MCF 10A (cell line): ENCODE measurements at regions not wholly inside any gene's neighbourhood (a gene's known extent, or its start where the extent isn't known, plus 50 kb on each side); places are given as distances from the start of the nearest gene placed in this dataset.
"Not testable (repeated sequence)": the region's sequence is repeated elsewhere in the genome, so short reads cannot be mapped to it uniquely, and the experiment has no call there.

ENCODE experiments used
- BruUV-seq: library from RNA; stranded (reverse); fragments of 400-500 nt; replicated peaks from 2 replicates; lab custom pipeline; 2021; lab: Mats Ljungman, UMichigan
- CTCF ChIA-PET: fragments of 300-600 bp; sonication (Branson Sonifier 250); formaldehyde crosslinking; extraction: SDS; loops from one replicate; lab custom pipeline; 2021; ENCODE audit warnings: antibody characterized with exemption, inconsistent platforms; lab: Yijun Ruan, JAX
- POLR2A ChIA-PET: fragments of 300-600, 350-650 bp; sonication (Branson Sonifier 250); formaldehyde crosslinking; extraction: SDS; loops from one replicate; lab custom pipeline; 2020; ENCODE audit warnings: antibody characterized with exemption, inconsistent platforms; lab: Yijun Ruan, JAX
- DNase-seq: peaks from one replicate; pipeline ENCODE4 v3.0.0-alpha.2; 2018; ENCODE audit not compliant: unreplicated experiment
- H3K27ac Mint-ChIP-seq: one replicate; pipeline ENCODE4 v1.8.0; 2022; ENCODE audit warnings: mild to moderate bottlenecking, low read depth, mixed read lengths; ENCODE audit not compliant: unreplicated experiment
- H3K27me3 Mint-ChIP-seq: one replicate; pipeline ENCODE4 v1.8.0; 2022; ENCODE audit warnings: mixed read lengths; ENCODE audit not compliant: insufficient read depth, unreplicated experiment
- H3K36me3 Mint-ChIP-seq: one replicate; pipeline ENCODE4 v1.8.0; 2022; ENCODE audit warnings: mild to moderate bottlenecking, moderate library complexity, mixed read lengths; ENCODE audit not compliant: insufficient read depth, unreplicated experiment
- H3K4me1 Mint-ChIP-seq: one replicate; pipeline ENCODE4 v1.8.0; 2022; ENCODE audit warnings: mixed read lengths; ENCODE audit not compliant: insufficient read depth, unreplicated experiment
- H3K4me3 Mint-ChIP-seq: one replicate; pipeline ENCODE4 v1.8.0; 2022; ENCODE audit warnings: mild to moderate bottlenecking, moderate library complexity, mixed read lengths; ENCODE audit not compliant: unreplicated experiment
- H3K9me3 Mint-ChIP-seq: one replicate; pipeline ENCODE4 v1.8.0; 2022; ENCODE audit warnings: mixed read lengths; ENCODE audit not compliant: unreplicated experiment
- CTCF ChIP-seq: fragments of 200-600 bp; IDR thresholded peaks from one replicate; pipeline ENCODE4 v1.8.0; 2022; ENCODE audit warnings: antibody characterized with exemption, mild to moderate bottlenecking; ENCODE audit not compliant: unreplicated experiment
- intact Hi-C: fragments of 100-400 bp; cut with micrococcal nuclease; formaldehyde crosslinking; loops from 2 replicates; pipeline ENCODE4 v1.14.1; 2022

GRCh38 chr6:85346196-85346595 is 103.7 kb upstream of the NT5E start:
- Mint-ChIP-seq H3K27ac (no peak overlapping the region), H3K4me3 (no peak overlapping the region), H3K9me3 (peaks cover 11% of the 10 kb centered on the region), H3K36me3 (no peaks in the 10 kb centered on the region), H3K4me1 (no peaks in the 10 kb centered on the region), H3K27me3 (no peaks in the 10 kb centered on the region)
- intact Hi-C loops, result no loop called here
- no peak for TF ChIP-seq CTCF
- no TSS peak for BruUV-seq
- DNase-seq, result no peak
- CTCF ChIA-PET, result interaction anchor here (1.0 to 1.6 kb wide), 2 partner anchors 9 to 137 kb away, joined by 3 to 7 read pairs; no protein-coding TSS in a partner anchor
- POLR2A ChIA-PET, result no interaction called here

GRCh38 chr6:85344996-85345395 is 104.9 kb upstream of the NT5E start:
- DNase-seq, result no peak
- H3K4me1 Mint-ChIP-seq, result no peaks in the 10 kb centered on the region
- ChIA-PET POLR2A (no interaction called here), CTCF (interaction anchor here (0.7 to 3.5 kb wide), 3 partner anchors 10 to 609 kb away, joined by 3 to 22 read pairs (median 7); no protein-coding TSS in a partner anchor)
- H3K36me3 Mint-ChIP-seq, result no peaks in the 10 kb centered on the region
- peaks cover 11% of the 10 kb centered on the region for H3K9me3 Mint-ChIP-seq
- no peak overlapping the region for H3K27ac Mint-ChIP-seq
- no peak overlapping the region for H3K4me3 Mint-ChIP-seq
- no peak for TF ChIP-seq CTCF
- H3K27me3 Mint-ChIP-seq, result no peaks in the 10 kb centered on the region
- intact Hi-C loops, result no loop called here
- BruUV-seq, result no TSS peak

DNA sequence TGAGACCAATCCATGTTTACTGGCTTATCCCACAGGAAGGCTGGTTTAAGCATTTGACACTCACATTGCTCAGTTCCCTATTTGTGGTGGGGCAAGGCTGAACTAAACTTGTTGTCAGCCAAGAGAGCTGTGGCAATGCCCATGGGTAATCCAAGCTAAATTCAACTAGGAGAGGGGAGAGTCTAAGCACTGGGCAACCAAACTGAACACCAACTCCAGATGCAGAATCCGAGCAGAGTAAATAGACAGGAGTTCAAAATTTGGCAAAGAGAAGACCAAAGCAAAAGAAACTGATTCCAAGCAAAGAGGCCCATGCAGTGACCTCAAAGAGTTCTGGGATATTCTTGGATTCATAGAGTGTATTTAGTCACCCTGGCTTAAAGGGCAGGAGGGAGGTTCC is 106.5 kb upstream of the NT5E start:
- POLR2A ChIA-PET, result no interaction called here
- TF ChIP-seq CTCF, result no peak
- Mint-ChIP-seq H3K36me3 (no peaks in the 10 kb centered on the region), H3K27ac (no peak overlapping the region), H3K27me3 (no peaks in the 10 kb centered on the region), H3K4me1 (no peaks in the 10 kb centered on the region), H3K4me3 (no peak overlapping the region), H3K9me3 (peaks cover 11% of the 10 kb centered on the region)
- no peak for DNase-seq
- intact Hi-C loops, result no loop called here
- CTCF ChIA-PET, result interaction anchor here (1.4 to 3.5 kb wide), 2 partner anchors 12 to 140 kb away, joined by 9 to 22 read pairs; no protein-coding TSS in a partner anchor
- no TSS peak for BruUV-seq

DNA sequence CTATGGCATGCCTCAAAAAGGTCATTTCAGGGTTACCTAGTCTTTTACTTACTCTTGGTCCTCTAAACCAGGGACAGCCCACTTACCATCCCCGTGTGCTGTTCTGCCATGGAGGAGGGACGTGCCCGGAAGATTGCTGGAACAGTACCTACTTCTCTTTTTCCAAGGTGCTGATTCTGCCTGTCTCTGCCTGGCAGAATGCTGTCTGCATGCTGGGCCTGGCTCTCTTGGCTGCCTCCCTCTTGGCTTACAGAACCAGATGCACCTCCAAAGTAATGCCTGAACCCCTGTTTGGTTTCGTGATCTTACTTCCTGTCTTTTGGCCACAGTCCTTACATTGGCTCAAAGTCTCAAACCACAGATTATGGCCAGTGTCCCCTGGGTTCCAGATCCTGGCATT is 120.7 kb upstream of the NT5E start:
- no peak overlapping the region for H3K4me3 Mint-ChIP-seq
- no peaks in the 10 kb centered on the region for H3K9me3 Mint-ChIP-seq
- no peaks in the 10 kb centered on the region for H3K36me3 Mint-ChIP-seq
- no peak overlapping the region for H3K27ac Mint-ChIP-seq
- H3K4me1 Mint-ChIP-seq, result no peaks in the 10 kb centered on the region
- DNase-seq, result no peak
- no TSS peak for BruUV-seq
- POLR2A ChIA-PET, result no interaction called here
- intact Hi-C loops, result loop anchor here (10.0 kb wide), 2 partner anchors 764 to 1444 kb away; no protein-coding TSS in a partner anchor
- no peak for TF ChIP-seq CTCF
- CTCF ChIA-PET, result interaction anchor here (2.5 kb wide), 1 partner anchor 983 kb away, joined by 5 read pairs; no protein-coding TSS in a partner anchor
- H3K27me3 Mint-ChIP-seq, result no peaks in the 10 kb centered on the region

DNA sequence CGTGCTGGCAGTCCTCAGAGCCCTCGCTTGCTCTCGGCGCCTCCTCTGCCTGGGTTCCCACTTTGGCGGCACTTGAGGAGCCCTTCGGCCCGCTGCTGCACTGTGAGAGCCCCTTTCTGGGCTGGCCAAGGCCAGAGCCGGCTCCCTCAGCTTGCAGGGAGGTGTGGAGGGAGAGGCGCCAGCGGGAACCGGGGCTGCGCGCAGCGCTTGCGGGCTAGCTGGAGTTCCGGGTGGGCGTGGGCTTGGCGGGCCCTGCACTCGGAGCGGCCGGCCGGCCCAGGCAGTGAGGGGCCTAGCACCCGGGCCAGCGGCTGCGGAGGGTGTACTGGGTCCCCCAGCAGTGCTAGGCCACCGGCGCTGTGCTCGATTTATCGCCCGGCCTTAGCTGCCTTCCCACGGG is 124.1 kb upstream of the NT5E start:
- H3K9me3 Mint-ChIP-seq, DNase-seq, H3K4me3 Mint-ChIP-seq, H3K27ac Mint-ChIP-seq, BruUV-seq, H3K36me3 Mint-ChIP-seq, POLR2A ChIA-PET, H3K4me1 Mint-ChIP-seq, H3K27me3 Mint-ChIP-seq: not testable (repeated sequence)
- CTCF ChIA-PET, result interaction anchor here (0.6 to 1.5 kb wide), 6 partner anchors 29 to 1093 kb away, joined by 3 to 6 read pairs (median 4); no protein-coding TSS in a partner anchor
- intact Hi-C loops, result loop anchor here (10.0 kb wide), 2 partner anchors 761 to 1441 kb away; no protein-coding TSS in a partner anchor
